ENCODE measurements at regions not wholly inside any gene's neighbourhood (a gene's known extent, or its start where the extent isn't known, plus 50 kb on each side); places are given as distances from the start of the nearest gene placed in this dataset.

GRCh38 chr4:180664766-180665368 lies 1578.3 kb upstream of the TENM3 start:
- TF ChIP-seq CTCF (IDR thresholded peaks at IDR 0.05; ENCODE audit: insufficient read depth, low read length) (peak; percentile 67), GABPA (IDR thresholded peaks at IDR 0.05; ENCODE audit: low read depth) (no peak)
- H3K27ac ChIP-seq (replicated peaks) = no peak overlapping the region

GRCh38 chr4:180665481-180665880 lies 1577.7 kb upstream of the TENM3 start:
- DNase-seq (ENCODE audit: low read depth in 1 of 2, low spot score in 1 of 2) = no peak
- Histone ChIP-seq H3K4me3 (replicated peaks; ENCODE audit: insufficient read depth, low read length) (no peak overlapping the region), H3K27me3 (ENCODE audit: insufficient read depth, poor library complexity, severe bottlenecking) (no peaks in the 10 kb centered on the region), H3K27ac (replicated peaks) (no peak overlapping the region)
- no peak for TF ChIP-seq CTCF (IDR thresholded peaks at IDR 0.05; ENCODE audit: insufficient read depth, low read length)

More at GRCh38 chr4:180664766-180665368, 1578.3 kb upstream of the TENM3 start:
- DNase-seq (ENCODE audit: low read depth in 1 of 2, low spot score in 1 of 2) = peak; percentile 43 to 63
- no peak overlapping the region for H3K4me3 ChIP-seq (replicated peaks; ENCODE audit: insufficient read depth, low read length)
- no peaks in the 10 kb centered on the region for H3K27me3 ChIP-seq (ENCODE audit: insufficient read depth, poor library complexity, severe bottlenecking)

GRCh38 chr4:180665994-180666824 lies 1577.0 kb upstream of the TENM3 start:
- Histone ChIP-seq H3K27ac (replicated peaks) (no peak overlapping the region), H3K4me3 (replicated peaks; ENCODE audit: insufficient read depth, low read length) (no peak overlapping the region), H3K27me3 (ENCODE audit: insufficient read depth, poor library complexity, severe bottlenecking) (no peaks in the 10 kb centered on the region)
- DNase-seq (ENCODE audit: low read depth in 1 of 2, low spot score in 1 of 2) = peak; percentile 16 to 45
- peak; percentile 41 for TF ChIP-seq CTCF (IDR thresholded peaks at IDR 0.05; ENCODE audit: insufficient read depth, low read length)
- TF ChIP-seq POLR2AphosphoS5 (IDR thresholded peaks at IDR 0.05; ENCODE audit: low read depth) = no peak

- TF ChIP-seq CTCF (IDR thresholded peaks at IDR 0.05; ENCODE audit: insufficient read depth, low read length) (no peak), GABPA (IDR thresholded peaks at IDR 0.05; ENCODE audit: low read depth) (no peak), REST (IDR thresholded peaks at IDR 0.05; ENCODE audit: insufficient replicate concordance, low read depth) (no peak), SPI1 (IDR thresholded peaks at IDR 0.05; ENCODE audit: borderline replicate concordance, low read depth) (no peak), POLR2AphosphoS5 (IDR thresholded peaks at IDR 0.05; ENCODE audit: low read depth) (no peak)
- no peak for DNase-seq (ENCODE audit: low read depth in 1 of 2, low spot score in 1 of 2)
- Histone ChIP-seq H3K27me3 (ENCODE audit: insufficient read depth, poor library complexity, severe bottlenecking) (no peaks in the 10 kb centered on the region), H3K27ac (replicated peaks) (no peak overlapping the region), H3K4me3 (replicated peaks; ENCODE audit: insufficient read depth, low read length) (no peak overlapping the region)
Measured at GRCh38 chr4:180668732-180669131, 1574.5 kb upstream of the TENM3 start.

All from HL-60 (cell line).